Upper lobe of right lung (tissue), 1 donor: ENCODE measurements at regions not wholly inside any gene's neighbourhood (a gene's known extent, or its start where the extent isn't known, plus 50 kb on each side); places are given as distances from the start of the nearest gene placed in this dataset.

Source experiments
- ATAC-seq: fragments of 200-7000 bp; cut with Tn5 transposase; one replicate; pipeline ENCODE4 v1.9.1; 2020; ENCODE audit warnings: mild to moderate bottlenecking, moderate library complexity
- DNase-seq: peaks from one replicate; pipeline ENCODE4 v3.0.0-alpha.2; 2020
- H3K27ac ChIP-seq: fragments of 200-600 bp; one replicate; pipeline ENCODE4 v1.8.0; 2022
- H3K27me3 ChIP-seq: fragments of 200-600 bp; one replicate; pipeline ENCODE4 v1.8.0; 2022; ENCODE audit warnings: mild to moderate bottlenecking
- H3K36me3 ChIP-seq: fragments of 200-600 bp; one replicate; pipeline ENCODE4 v1.8.0; 2022
- H3K4me1 ChIP-seq: fragments of 200-600 bp; one replicate; pipeline ENCODE4 v1.8.0; 2022
- H3K4me3 ChIP-seq: fragments of 200-600 bp; one replicate; pipeline ENCODE4 v1.8.0; 2022; ENCODE audit warnings: mild to moderate bottlenecking
- H3K9me3 ChIP-seq: fragments of 200-600 bp; one replicate; pipeline ENCODE4 v1.8.0; 2022
- CTCF ChIP-seq: fragments of 200-600 bp; IDR thresholded peaks from one replicate; pipeline ENCODE4 v1.8.0; 2022; ENCODE audit warnings: antibody characterized with exemption
- intact Hi-C: fragments of 100-400 bp; cut with DNase I; formaldehyde crosslinking; loops from one replicate; pipeline ENCODE4 v1.11.0; 2022
- donor health status: DM: no; HTN: yes; CAD: no; lungs with severe emphysema.

- DNase-seq, result no peak
- TF ChIP-seq CTCF, result no peak
- intact Hi-C loops, result no loop called here
Measured at GRCh38 chr11:10358696-10359095, 53.8 kb downstream of the ADM start.

GRCh38 chr11:10359171-10359570, 54.3 kb downstream of the ADM start:
- H3K9me3 ChIP-seq, result no peaks in the 10 kb centered on the region
- no peaks in the 10 kb centered on the region for H3K4me1 ChIP-seq
- no peak overlapping the region for H3K27ac ChIP-seq
- ATAC-seq (no peak), DNase-seq (no peak)
- H3K4me3 ChIP-seq, result no peak overlapping the region
- intact Hi-C loops, result no loop called here
- no peak for TF ChIP-seq CTCF
- H3K36me3 ChIP-seq, result no peaks in the 10 kb centered on the region
- H3K27me3 ChIP-seq, result no peaks in the 10 kb centered on the region

More at GRCh38 chr11:10358696-10359095, 53.8 kb downstream of the ADM start:
- Histone ChIP-seq H3K27ac (no peak overlapping the region), H3K9me3 (no peaks in the 10 kb centered on the region), H3K4me1 (no peaks in the 10 kb centered on the region), H3K4me3 (no peak overlapping the region), H3K27me3 (no peaks in the 10 kb centered on the region), H3K36me3 (no peaks in the 10 kb centered on the region)
- ATAC-seq, result no peak

- intact Hi-C loops, result no loop called here
- Histone ChIP-seq H3K36me3 (no peaks in the 10 kb centered on the region), H3K27ac (no peak overlapping the region), H3K4me3 (no peak overlapping the region), H3K27me3 (no peaks in the 10 kb centered on the region), H3K4me1 (no peaks in the 10 kb centered on the region), H3K9me3 (no peaks in the 10 kb centered on the region)
- DNase-seq, result no peak
- TF ChIP-seq CTCF, result no peak
- ATAC-seq, result no peak
Measured at GRCh38 chr11:10360835-10361234, 56.0 kb downstream of the ADM start.

GRCh38 chr11:10365045-10365444, 60.2 kb downstream of the ADM start:
- ATAC-seq (no peak), DNase-seq (no peak)
- Histone ChIP-seq H3K36me3 (no peaks in the 10 kb centered on the region), H3K9me3 (no peaks in the 10 kb centered on the region), H3K4me3 (no peak overlapping the region), H3K27ac (no peak overlapping the region), H3K27me3 (no peaks in the 10 kb centered on the region), H3K4me1 (no peaks in the 10 kb centered on the region)
- intact Hi-C loops, result no loop called here
- TF ChIP-seq CTCF, result no peak

- Histone ChIP-seq H3K4me3 (no peak overlapping the region), H3K4me1 (peaks cover 4% of the 10 kb centered on the region), H3K9me3 (no peaks in the 10 kb centered on the region), H3K36me3 (no peaks in the 10 kb centered on the region), H3K27ac (peak overlapping the region; percentile 12), H3K27me3 (no peaks in the 10 kb centered on the region)
- intact Hi-C loops, result no loop called here
- TF ChIP-seq CTCF, result peak; percentile 82
- peak; percentile 98 for ATAC-seq
- peak; percentile 73 for DNase-seq
Measured at GRCh38 chr11:10366568-10367331, 61.9 kb downstream of the ADM start.
